ENCODE measurements at regions not wholly inside any gene's neighbourhood (a gene's known extent, or its start where the extent isn't known, plus 50 kb on each side); places are given as distances from the start of the nearest gene placed in this dataset.

DNA sequence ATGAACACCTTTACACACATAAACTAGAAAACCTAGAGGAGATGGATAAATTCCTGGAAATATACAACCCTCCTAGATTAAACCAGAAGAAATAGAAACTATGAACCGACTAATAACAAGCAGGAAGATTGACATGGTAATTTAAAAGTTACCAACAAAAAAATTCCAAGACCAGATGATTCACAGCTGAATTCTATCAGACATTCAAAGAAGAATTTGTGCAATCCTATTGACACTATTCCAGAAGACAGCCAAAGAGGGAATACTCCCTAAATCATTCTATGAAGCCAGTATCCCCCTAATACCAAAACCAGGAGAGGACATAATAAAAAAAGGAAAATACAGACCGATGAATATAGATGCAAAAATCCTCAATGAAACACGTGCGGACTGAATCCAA is 102.6 kb upstream of the KRR1 start:
- Histone ChIP-seq H3K4me3 (ENCODE audit: low read length) (no peak overlapping the region), H3K4me1 (ENCODE audit: control insufficient read depth, insufficient read depth, low read length) (no peaks in the 10 kb centered on the region), H3K27me3 (ENCODE audit: control insufficient read depth, insufficient read depth, low read length) (no peaks in the 10 kb centered on the region), H3K9ac (ENCODE audit: low read depth, low read length) (no peak overlapping the region), H3K4me2 (ENCODE audit: low read length) (no peak overlapping the region), H3K36me3 (ENCODE audit: insufficient read depth, low read length) (no peaks in the 10 kb centered on the region), H3K9me3 (replicated peaks; ENCODE audit: low read length) (no peaks in the 10 kb centered on the region)

DNA sequence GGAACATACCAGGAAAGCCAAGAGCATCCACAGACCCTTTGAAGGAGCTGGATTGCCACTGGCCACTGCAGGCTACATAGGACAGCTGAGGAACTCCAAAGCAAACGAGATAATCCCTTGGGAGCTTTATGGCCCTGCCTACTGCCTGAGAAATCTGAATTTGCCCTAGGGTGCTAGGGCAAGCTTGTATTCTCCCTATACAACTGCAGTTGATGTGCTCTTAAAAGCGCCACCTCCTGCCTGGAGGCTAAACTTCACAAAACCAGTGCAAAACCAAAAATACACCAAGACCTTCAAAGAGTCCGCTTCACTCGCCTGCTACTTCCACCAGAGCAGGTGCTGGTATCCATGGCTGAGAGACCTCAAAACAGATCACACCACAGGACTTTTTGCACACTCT is 99.6 kb upstream of the KRR1 start:
- no peaks in the 10 kb centered on the region for H3K36me3 ChIP-seq (ENCODE audit: insufficient read depth, low read length)
- H3K9ac ChIP-seq (ENCODE audit: low read depth, low read length) = no peak overlapping the region
- H3K27me3 ChIP-seq (ENCODE audit: control insufficient read depth, insufficient read depth, low read length) = no peaks in the 10 kb centered on the region
- H3K9me3 ChIP-seq (replicated peaks; ENCODE audit: low read length) = no peaks in the 10 kb centered on the region
- H3K4me3 ChIP-seq (ENCODE audit: low read length) = no peak overlapping the region
- H3K4me2 ChIP-seq (ENCODE audit: low read length) = no peak overlapping the region
- H3K4me1 ChIP-seq (ENCODE audit: control insufficient read depth, insufficient read depth, low read length) = no peaks in the 10 kb centered on the region

DNA sequence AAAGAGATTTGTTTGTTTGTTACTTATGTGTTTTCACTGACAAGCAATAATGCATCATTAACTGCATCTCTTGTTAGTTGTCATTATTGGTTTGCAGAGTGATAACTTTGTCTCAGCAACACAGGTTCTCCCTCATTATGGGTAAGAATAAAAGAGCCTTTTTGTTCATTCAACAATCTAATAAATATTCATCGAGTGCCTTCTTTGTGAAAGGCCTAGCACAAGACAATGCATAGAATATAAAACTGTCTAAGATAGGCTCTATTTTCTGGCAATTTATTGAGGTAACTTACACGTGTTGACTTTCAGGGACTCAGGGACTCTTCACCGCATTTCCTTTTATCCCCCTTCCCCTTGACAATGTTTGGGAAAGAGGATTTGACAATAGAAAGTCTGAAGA is 95.5 kb upstream of the KRR1 start:
- no peaks in the 10 kb centered on the region for H3K36me3 ChIP-seq (ENCODE audit: insufficient read depth, low read length)
- H3K9ac ChIP-seq (ENCODE audit: low read depth, low read length) = no peak overlapping the region
- H3K4me1 ChIP-seq (ENCODE audit: control insufficient read depth, insufficient read depth, low read length) = peaks cover 7% of the 10 kb centered on the region
- no peak overlapping the region for H3K4me3 ChIP-seq (ENCODE audit: low read length)
- H3K4me2 ChIP-seq (ENCODE audit: low read length) = no peak overlapping the region
- no peaks in the 10 kb centered on the region for H3K27me3 ChIP-seq (ENCODE audit: control insufficient read depth, insufficient read depth, low read length)
- H3K9me3 ChIP-seq (replicated peaks; ENCODE audit: low read length) = no peaks in the 10 kb centered on the region

DNA sequence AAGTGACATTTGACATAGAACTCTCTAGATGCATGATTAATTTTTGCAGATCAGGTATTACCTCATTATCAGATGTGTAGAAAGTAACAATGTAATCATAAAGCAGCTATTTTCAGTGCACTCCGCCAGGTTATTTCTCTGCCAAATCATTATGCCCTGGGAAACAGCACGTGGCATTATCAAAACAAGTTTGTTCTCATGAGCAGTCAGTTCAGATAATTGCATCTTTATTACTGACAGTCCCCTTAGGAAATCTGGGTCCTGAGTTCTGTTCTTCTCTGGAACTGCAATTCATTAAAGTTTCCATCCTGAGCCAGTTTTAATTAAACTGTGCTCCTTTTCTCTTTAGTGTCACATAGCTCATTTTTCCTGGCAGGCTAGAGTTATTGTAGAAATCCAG is 94.7 kb upstream of the KRR1 start:
- Histone ChIP-seq H3K9ac (ENCODE audit: low read depth, low read length) (no peak overlapping the region), H3K4me1 (ENCODE audit: control insufficient read depth, insufficient read depth, low read length) (peaks cover 7% of the 10 kb centered on the region), H3K4me2 (ENCODE audit: low read length) (no peak overlapping the region), H3K4me3 (ENCODE audit: low read length) (no peak overlapping the region), H3K36me3 (ENCODE audit: insufficient read depth, low read length) (no peaks in the 10 kb centered on the region), H3K9me3 (replicated peaks; ENCODE audit: low read length) (no peaks in the 10 kb centered on the region), H3K27me3 (ENCODE audit: control insufficient read depth, insufficient read depth, low read length) (no peaks in the 10 kb centered on the region)

- Histone ChIP-seq H3K4me1 (ENCODE audit: control insufficient read depth, insufficient read depth, low read length) (peaks cover 7% of the 10 kb centered on the region), H3K9ac (ENCODE audit: low read depth, low read length) (no peak overlapping the region), H3K4me3 (ENCODE audit: low read length) (no peak overlapping the region), H3K9me3 (replicated peaks; ENCODE audit: low read length) (no peaks in the 10 kb centered on the region), H3K27me3 (ENCODE audit: control insufficient read depth, insufficient read depth, low read length) (no peaks in the 10 kb centered on the region), H3K4me2 (ENCODE audit: low read length) (no peak overlapping the region), H3K36me3 (ENCODE audit: insufficient read depth, low read length) (no peaks in the 10 kb centered on the region)
Measured at GRCh38 chr12:75603475-75603874, 92.1 kb upstream of the KRR1 start.

- Histone ChIP-seq H3K9ac (ENCODE audit: low read depth, low read length) (no peak overlapping the region), H3K27me3 (ENCODE audit: control insufficient read depth, insufficient read depth, low read length) (no peaks in the 10 kb centered on the region)
Measured at GRCh38 chr12:75602106-75602505, 90.7 kb upstream of the KRR1 start.

DNA sequence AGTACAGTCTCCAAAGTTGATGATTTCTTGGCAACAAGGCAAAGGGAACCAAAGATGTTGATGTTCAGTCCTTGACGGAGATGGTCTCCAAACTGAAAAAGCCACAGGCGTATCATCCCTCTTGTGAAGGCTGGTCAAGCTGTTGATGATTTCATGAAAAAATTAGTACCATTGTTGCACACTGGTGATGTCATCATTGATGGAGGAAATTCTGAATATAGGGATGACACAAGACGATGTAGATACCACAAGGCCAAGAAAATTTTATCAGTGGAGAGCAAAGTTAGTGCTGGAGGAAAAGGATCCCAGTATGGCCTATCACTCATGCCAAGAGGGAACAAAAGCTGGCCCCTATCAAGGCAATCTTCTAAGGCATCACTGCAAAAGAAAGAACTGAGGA is 88.7 kb upstream of the KRR1 start:
- Histone ChIP-seq H3K9ac (ENCODE audit: low read depth, low read length) (no peak overlapping the region), H3K4me1 (ENCODE audit: control insufficient read depth, insufficient read depth, low read length) (peaks cover 7% of the 10 kb centered on the region), H3K36me3 (ENCODE audit: insufficient read depth, low read length) (no peaks in the 10 kb centered on the region), H3K9me3 (replicated peaks; ENCODE audit: low read length) (no peaks in the 10 kb centered on the region), H3K27me3 (ENCODE audit: control insufficient read depth, insufficient read depth, low read length) (no peaks in the 10 kb centered on the region), H3K4me3 (ENCODE audit: low read length) (no peak overlapping the region), H3K4me2 (ENCODE audit: low read length) (no peak overlapping the region)

More at GRCh38 chr12:75602106-75602505, 90.7 kb upstream of the KRR1 start:
- Histone ChIP-seq H3K36me3 (ENCODE audit: insufficient read depth, low read length) (no peaks in the 10 kb centered on the region), H3K4me1 (ENCODE audit: control insufficient read depth, insufficient read depth, low read length) (peaks cover 7% of the 10 kb centered on the region), H3K9me3 (replicated peaks; ENCODE audit: low read length) (no peaks in the 10 kb centered on the region), H3K4me2 (ENCODE audit: low read length) (no peak overlapping the region), H3K4me3 (ENCODE audit: low read length) (no peak overlapping the region)

DNA sequence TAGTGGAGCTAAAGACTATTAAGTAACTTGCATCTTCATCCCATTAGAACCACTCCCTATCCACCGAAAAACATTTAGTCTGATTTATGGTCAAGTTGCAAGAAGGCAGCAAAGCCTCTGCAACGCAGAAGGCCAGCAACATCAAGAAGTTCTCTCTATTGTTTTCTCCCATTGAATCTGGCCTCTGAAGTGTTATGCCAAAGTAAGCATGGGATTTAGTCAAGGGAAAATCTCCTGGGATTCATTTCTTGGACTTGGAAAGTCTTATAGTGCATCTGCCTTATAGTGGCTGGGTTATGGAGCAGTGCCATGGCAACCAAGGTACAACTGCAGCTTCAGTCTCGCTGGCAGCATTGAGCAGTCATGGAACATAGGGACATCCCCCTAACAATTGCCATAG is 87.7 kb upstream of the KRR1 start:
- Histone ChIP-seq H3K9ac (ENCODE audit: low read depth, low read length) (no peak overlapping the region), H3K9me3 (replicated peaks; ENCODE audit: low read length) (no peaks in the 10 kb centered on the region), H3K27me3 (ENCODE audit: control insufficient read depth, insufficient read depth, low read length) (no peaks in the 10 kb centered on the region), H3K4me2 (ENCODE audit: low read length) (no peak overlapping the region), H3K4me1 (ENCODE audit: control insufficient read depth, insufficient read depth, low read length) (peaks cover 7% of the 10 kb centered on the region), H3K4me3 (ENCODE audit: low read length) (no peak overlapping the region), H3K36me3 (ENCODE audit: insufficient read depth, low read length) (no peaks in the 10 kb centered on the region)

- H3K4me3 ChIP-seq (ENCODE audit: low read length) = no peak overlapping the region
- no peaks in the 10 kb centered on the region for H3K27me3 ChIP-seq (ENCODE audit: control insufficient read depth, insufficient read depth, low read length)
- no peaks in the 10 kb centered on the region for H3K36me3 ChIP-seq (ENCODE audit: insufficient read depth, low read length)
- no peaks in the 10 kb centered on the region for H3K4me1 ChIP-seq (ENCODE audit: control insufficient read depth, insufficient read depth, low read length)
- H3K4me2 ChIP-seq (ENCODE audit: low read length) = no peak overlapping the region
- H3K9ac ChIP-seq (ENCODE audit: low read depth, low read length) = no peak overlapping the region
- H3K9me3 ChIP-seq (replicated peaks; ENCODE audit: low read length) = no peaks in the 10 kb centered on the region
Measured at GRCh38 chr12:75596406-75596805, 85.0 kb upstream of the KRR1 start.

DNA sequence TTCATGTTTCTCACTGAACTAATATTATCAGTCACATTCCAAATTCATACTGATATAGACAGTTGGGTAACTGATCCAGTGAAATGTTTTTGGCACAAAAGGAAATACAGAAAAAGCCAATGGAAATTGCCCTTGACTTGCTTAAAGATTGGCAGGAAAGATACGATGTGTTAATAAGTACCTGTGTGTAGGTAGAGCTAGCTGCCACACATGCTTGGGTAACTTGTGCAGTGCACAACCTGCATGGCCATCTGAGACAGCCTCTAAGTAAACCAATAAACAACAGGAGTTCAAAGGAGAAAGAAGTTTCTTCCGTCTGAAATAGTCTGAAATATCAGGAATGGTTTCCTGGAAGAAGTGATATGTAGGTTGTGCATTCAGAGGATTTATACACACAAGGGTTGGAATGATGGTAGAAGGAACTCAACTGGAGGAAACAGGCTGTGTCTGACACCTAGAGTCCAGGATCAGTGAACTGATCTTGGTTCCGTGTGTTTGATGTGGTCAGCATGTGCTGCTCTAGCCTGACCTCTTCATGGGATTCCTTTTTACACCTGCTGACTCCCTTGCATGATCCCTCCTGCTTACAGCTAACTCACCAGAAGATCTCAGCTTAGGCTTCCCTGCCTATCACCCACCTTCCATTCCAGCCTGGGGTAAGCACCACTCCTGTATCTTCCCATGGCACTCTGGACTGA is 81.4 kb upstream of the KRR1 start:
- no peaks in the 10 kb centered on the region for H3K9me3 ChIP-seq (replicated peaks; ENCODE audit: low read length)
- no peak overlapping the region for H3K9ac ChIP-seq (ENCODE audit: low read depth, low read length)
- no peaks in the 10 kb centered on the region for H3K27me3 ChIP-seq (ENCODE audit: control insufficient read depth, insufficient read depth, low read length)
- peaks cover 4% of the 10 kb centered on the region for H3K4me1 ChIP-seq (ENCODE audit: control insufficient read depth, insufficient read depth, low read length)
- no peaks in the 10 kb centered on the region for H3K36me3 ChIP-seq (ENCODE audit: insufficient read depth, low read length)
- no peak overlapping the region for H3K4me2 ChIP-seq (ENCODE audit: low read length)
- H3K4me3 ChIP-seq (ENCODE audit: low read length) = no peak overlapping the region

DNA sequence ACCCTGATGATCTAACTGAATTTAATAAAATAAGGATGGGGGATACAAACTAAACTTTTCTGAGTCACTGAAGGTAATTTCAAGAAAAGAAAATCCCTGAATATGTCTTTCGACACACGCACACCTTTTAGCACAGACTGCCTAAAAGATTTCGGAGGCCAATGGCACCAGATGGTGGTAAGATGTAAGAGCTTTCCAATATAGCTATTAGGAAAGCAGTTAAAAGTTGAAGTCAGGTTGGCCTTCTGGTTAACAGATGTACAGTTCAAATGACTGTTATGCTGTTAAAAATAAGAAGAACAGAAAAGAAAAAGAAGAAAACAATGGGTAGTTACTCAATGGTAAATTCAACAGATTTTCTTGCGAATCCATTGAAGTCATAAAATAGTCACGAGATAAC is 80.7 kb upstream of the KRR1 start:
- no peaks in the 10 kb centered on the region for H3K9me3 ChIP-seq (replicated peaks; ENCODE audit: low read length)
- peaks cover 11% of the 10 kb centered on the region for H3K4me1 ChIP-seq (ENCODE audit: control insufficient read depth, insufficient read depth, low read length)
- no peak overlapping the region for H3K9ac ChIP-seq (ENCODE audit: low read depth, low read length)
- H3K36me3 ChIP-seq (ENCODE audit: insufficient read depth, low read length) = no peaks in the 10 kb centered on the region
- no peaks in the 10 kb centered on the region for H3K27me3 ChIP-seq (ENCODE audit: control insufficient read depth, insufficient read depth, low read length)
- no peak overlapping the region for H3K4me3 ChIP-seq (ENCODE audit: low read length)
- H3K4me2 ChIP-seq (ENCODE audit: low read length) = no peak overlapping the region

DNA sequence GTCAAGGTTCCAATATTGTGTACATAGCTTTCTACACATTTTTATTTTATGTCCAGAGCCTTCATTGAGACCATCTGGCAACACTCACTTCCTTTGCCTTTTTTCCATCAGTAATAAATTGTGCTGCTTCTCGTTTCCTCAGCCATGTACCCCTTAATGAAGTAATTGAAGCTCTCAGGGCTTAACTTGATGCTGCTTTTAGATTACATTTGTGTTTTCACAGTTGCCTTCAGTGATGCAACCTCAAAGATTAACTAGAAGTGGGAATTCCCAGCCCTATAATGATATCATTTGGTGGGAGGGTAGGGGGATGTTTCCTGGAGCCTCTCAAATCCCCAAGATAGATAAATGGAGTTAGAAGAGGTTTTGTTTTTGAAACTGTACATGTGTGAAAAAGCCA is 80.2 kb upstream of the KRR1 start:
- H3K27me3 ChIP-seq (ENCODE audit: control insufficient read depth, insufficient read depth, low read length) = no peaks in the 10 kb centered on the region
- no peak overlapping the region for H3K4me2 ChIP-seq (ENCODE audit: low read length)
- no peaks in the 10 kb centered on the region for H3K9me3 ChIP-seq (replicated peaks; ENCODE audit: low read length)
- H3K9ac ChIP-seq (ENCODE audit: low read depth, low read length) = no peak overlapping the region
- H3K36me3 ChIP-seq (ENCODE audit: insufficient read depth, low read length) = no peaks in the 10 kb centered on the region
- peaks cover 11% of the 10 kb centered on the region for H3K4me1 ChIP-seq (ENCODE audit: control insufficient read depth, insufficient read depth, low read length)
- H3K4me3 ChIP-seq (ENCODE audit: low read length) = no peak overlapping the region
